IPS-18c (cell line): ENCODE measurements at regions not wholly inside any gene's neighbourhood (a gene's known extent, or its start where the extent isn't known, plus 50 kb on each side); places are given as distances from the start of the nearest gene placed in this dataset.
"Not testable (repeated sequence)": the region's sequence is repeated elsewhere in the genome, so short reads cannot be mapped to it uniquely, and the experiment has no call there.

ENCODE experiments used
- H3K4me3 ChIP-seq: 2 replicates; pipeline ENCODE4 v1.7.0; 2013; ENCODE audit warnings: low read depth, mild to moderate bottlenecking, low read length, moderate library complexity; ENCODE audit not compliant: insufficient read depth
- H3K9me3 ChIP-seq: one replicate; pipeline ENCODE4 v1.6.1; 2013; ENCODE audit warnings: mild to moderate bottlenecking, low read length, moderate library complexity; ENCODE audit not compliant: control insufficient read depth, insufficient read depth

DNA sequence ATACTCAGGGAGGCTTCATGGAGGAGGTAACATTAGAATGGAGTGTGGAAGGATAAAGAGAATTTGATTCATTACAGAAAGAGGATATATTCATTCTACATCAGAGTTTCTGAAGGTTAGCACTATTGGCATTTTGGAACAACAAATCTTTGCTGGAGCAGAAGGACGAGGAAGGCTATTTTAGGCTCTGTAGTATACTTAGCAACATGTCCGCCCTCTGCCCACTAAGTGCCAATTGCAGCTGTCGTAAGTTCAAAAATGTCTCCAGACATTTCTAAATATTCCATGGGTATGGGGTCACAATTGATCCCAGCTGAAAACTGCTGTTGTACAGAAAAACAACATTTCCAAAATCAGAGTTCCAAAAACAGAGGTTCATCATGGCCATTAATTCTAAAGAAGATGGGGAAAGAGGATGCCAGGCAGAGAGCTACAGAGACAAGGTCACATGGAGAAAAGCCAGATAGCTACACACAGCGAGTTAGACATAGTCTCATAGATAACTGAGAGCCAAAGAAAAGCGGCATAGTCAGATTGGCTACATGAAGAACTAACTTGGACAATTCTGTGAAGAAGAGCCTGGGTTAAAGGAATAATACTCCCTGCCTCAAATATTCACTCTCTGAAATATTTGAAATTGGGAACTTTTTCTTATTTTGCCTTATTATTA is 846.4 kb upstream of the CDH8 start:
- Histone ChIP-seq H3K4me3 (no peak overlapping the region), H3K9me3 (no peaks in the 10 kb centered on the region)

DNA sequence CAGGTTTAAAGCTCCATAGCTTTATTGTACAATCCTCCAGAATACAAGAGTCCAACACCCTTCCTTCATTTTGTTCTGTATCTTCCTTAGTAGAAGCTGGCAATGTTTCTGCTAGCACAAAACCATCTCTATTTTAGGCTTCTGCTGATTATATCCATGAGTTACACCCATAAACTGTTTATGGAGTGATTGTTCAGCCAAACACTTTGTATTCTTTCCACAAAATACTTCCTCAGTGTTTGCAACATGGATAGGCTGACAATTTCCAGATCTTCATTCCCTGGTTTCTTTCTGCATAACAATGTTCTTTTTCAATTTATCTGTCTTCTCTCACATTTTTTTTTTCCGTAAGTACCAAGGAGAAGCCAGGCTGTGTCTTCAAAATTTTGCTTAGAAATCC is 839.9 kb upstream of the CDH8 start:
- no peak overlapping the region for H3K4me3 ChIP-seq
- H3K9me3 ChIP-seq, result no peaks in the 10 kb centered on the region

DNA sequence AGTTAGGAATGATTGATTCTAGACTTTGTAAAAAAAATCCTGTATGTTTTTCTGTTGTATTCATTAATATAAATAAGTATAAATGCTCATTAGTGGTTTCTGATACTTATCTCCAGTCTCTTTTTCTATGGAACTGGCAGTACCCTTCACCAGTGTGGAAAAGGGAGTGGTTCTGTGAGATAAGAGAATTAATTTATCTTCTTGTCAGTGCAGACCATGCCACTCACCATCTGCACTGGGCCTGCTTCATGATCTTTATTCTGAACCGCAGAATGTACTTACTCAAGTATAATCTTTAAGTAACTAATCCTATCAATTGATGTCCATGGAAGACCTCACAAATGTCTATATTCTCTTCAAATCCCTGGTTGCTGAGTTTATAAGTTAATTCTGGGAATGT is 836.1 kb upstream of the CDH8 start:
- Histone ChIP-seq H3K4me3 (no peak overlapping the region), H3K9me3 (no peaks in the 10 kb centered on the region)

DNA sequence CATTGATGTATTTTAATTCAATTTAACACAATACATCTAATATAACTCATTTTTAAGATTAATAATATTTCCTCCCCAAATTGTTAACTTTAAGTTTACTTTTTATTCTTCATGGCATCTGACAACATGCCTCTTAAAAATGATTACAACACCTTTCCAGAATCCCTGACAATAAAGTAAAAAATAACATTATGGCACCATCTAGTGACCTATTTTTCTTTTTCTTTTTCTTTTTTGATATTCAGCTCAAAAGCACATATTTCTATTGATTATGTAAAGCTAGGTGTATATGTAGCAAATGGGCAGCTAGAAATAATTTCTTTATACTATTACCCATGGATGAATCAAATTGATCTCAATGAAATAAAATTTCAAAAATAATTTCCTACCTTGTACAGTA is 834.3 kb upstream of the CDH8 start:
- Histone ChIP-seq H3K9me3 (no peaks in the 10 kb centered on the region), H3K4me3 (no peak overlapping the region)

DNA sequence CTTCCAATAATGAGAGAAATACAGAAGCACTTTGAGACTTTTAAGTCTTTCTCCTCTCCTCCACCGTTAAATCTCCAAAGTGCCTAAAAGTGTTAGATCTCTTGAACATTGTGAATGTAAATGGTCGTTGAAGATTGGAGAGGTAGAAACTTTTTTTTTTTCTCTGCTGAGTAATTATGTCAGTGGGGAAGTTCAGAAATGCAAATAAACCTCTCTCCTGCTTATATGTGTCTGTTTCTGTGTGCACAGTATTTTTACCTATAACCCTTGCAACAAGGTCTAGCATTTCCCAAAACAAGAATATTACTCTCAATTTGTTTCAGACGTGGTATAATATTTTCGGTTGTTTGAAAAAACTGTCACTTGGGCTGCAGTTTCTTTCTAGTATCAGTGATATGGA is 833.6 kb upstream of the CDH8 start:
- no peaks in the 10 kb centered on the region for H3K9me3 ChIP-seq
- H3K4me3 ChIP-seq, result no peak overlapping the region

DNA sequence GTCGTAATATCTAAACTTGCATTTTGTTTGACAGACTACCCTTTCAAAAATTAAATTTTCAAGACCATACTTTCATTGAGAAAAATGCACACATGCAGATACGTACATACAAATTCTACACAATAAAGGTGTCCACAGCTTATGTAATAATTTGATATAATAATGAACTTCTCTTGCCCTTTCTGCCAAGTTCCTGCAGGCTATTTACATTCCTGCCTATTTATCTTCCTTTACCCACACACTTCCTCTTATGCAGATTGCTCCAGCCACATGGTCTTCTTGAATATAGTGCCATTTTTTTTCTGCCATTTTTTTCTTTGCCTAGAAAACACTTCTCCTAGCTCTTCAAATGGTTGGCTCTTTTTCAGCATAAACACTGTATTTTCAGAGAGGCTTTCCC is 826.9 kb upstream of the CDH8 start:
- Histone ChIP-seq H3K4me3 (no peak overlapping the region), H3K9me3 (no peaks in the 10 kb centered on the region)

DNA sequence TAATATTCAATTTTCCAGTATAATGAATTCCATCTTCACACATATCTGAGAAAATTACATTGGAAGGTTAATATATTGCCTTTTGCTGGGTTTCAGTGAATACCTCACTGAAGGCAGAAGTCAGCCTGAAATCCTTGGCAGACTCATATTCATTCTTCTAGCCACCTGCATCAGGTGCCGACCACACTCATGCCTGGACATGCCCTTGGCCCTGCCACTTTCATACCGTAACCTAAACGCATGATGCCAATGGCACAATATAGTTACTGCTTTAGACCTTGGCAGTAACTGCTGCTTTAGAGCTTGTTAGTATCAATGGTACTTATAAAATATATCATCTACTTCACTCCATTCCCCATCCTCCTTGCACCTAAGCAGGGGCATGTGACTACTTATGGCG is 817.6 kb upstream of the CDH8 start:
- no peaks in the 10 kb centered on the region for H3K9me3 ChIP-seq
- H3K4me3 ChIP-seq, result no peak overlapping the region

DNA sequence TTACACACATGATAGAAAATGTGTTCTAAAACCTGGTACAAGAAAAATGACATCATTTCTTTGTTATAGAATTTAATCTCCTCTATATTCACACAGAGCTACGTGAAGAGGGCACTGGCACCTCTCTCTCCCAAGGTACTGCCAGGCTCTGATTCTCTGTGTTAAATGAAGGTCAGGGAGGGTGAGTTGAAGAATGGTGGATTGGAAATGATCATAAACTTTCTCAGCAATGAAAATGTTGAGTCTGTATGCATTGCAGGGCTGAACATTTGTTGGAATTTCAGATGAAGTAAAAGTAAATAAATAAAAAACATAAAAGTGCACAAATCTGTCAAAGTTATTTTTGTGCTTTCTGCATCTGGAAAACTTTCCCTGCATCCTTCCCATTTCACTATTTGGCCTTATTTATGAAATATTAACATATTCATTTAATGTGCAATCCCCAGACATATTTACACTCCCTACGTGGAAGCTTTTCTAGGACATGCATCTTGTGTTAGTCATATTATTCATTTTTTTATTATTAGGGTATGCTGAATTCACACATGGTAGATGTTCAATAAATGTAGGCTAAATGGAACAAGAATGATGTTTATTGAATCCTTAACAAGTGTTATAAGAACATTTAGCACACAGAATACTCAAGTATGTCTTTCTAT is 810.3 kb upstream of the CDH8 start:
- Histone ChIP-seq H3K4me3 (no peak overlapping the region), H3K9me3 (no peaks in the 10 kb centered on the region)

DNA sequence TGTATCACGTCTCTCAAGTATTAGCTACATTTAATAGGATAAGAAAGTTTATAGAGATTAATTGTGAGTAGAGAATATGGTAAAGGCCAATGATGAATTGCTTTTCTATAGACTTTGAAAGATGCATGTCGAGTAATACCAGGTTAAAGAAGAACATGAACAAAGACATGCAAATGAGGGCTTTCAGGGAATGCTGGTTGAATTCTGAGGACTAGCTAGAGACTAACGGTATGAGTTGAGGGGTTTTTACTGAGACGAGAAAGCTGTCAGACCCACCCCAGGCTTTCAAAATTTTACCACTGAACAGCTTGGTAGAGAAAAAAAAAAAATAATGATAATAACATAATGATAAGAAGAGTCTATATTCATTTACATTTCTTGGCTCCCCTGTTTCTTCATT is 796.0 kb upstream of the CDH8 start:
- no peak overlapping the region for H3K4me3 ChIP-seq
- H3K9me3 ChIP-seq, result no peaks in the 10 kb centered on the region

DNA sequence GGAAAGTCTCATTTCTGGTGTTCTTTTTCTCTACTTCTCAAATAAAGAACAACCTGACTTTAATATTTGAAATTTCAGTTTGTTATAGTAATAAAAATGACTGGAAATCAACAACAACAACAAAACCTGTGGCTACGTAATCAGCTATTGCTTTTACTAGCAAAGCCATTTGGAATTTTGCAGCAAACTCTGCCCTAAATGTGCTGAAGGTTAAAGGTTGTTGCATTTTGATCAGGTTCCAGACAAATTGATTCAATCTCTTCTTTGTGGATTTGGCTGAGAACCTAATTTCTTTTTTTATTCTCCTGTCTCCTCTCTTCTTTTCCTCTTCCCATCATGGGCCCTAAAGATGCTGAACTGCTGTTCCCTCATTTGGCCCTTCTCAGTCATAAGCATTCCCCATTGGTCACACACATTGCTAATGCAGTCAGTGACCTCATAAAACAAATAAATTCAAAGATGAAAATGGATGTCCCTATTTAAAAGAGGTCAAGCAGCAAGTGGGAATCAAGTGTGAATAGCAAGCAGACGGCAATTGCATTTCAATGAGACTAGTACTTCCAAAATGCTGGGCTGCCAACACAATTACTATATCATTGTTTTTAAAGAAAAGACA is 795.1 kb upstream of the CDH8 start:
- Histone ChIP-seq H3K9me3 (no peaks in the 10 kb centered on the region), H3K4me3 (no peak overlapping the region)

DNA sequence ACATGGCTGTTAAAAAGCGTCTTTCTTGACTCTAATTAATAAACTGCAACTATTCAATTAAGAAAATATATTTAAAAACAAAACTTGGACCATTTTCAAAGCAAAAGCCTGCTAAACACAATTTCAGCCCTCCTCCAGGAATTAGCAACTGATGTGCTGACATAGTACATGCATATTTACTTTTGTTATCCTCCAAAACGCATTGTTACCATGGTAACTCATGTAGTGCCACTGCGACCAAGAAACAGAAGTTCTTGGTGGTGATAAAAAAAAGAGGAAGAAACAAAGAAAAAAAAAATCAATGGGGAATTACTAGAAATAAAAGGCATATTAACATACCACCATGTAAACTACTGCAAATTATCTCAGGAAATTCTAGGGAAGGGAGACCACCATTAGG is 793.4 kb upstream of the CDH8 start:
- H3K9me3 ChIP-seq, result no peaks in the 10 kb centered on the region
- H3K4me3 ChIP-seq, result no peak overlapping the region

DNA sequence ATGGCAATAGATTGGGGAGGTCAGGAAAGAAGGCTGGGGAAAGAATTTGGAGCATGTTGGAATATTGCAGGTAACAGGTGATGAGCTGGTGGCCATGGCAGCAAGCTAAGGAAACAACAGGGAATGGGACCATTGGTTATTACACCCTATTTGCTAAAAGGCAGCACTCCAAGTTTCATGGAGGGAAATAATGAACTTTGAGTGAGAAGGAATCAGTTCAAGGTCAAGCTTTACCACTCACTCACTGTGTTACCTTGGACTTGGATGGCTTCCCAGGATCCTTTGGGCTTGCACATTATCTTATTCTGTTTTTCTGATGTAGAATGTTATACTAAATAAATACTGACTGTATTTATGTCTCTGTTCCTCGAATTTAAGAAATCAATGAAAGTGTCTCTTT is 792.8 kb upstream of the CDH8 start:
- Histone ChIP-seq H3K4me3 (no peak overlapping the region), H3K9me3 (no peaks in the 10 kb centered on the region)

DNA sequence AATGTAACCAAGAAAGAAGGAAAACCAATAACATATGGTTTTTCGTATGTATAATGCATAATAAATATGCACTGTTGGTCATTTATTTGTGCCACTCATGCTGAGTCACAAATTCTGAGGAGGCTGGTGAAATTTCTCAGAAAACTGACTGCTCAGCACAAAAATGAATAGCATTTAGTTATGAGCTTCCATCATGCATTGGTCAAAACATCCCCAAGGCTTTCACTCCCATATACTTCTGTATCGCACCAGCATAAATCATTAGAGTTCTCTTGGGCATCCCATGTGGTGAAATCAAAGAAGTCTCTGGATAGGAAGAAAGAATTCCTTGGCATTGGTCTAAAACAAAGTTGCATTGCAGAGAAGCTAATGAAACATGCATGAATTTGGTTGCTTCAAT is 785.6 kb upstream of the CDH8 start:
- no peaks in the 10 kb centered on the region for H3K9me3 ChIP-seq
- H3K4me3 ChIP-seq, result no peak overlapping the region

DNA sequence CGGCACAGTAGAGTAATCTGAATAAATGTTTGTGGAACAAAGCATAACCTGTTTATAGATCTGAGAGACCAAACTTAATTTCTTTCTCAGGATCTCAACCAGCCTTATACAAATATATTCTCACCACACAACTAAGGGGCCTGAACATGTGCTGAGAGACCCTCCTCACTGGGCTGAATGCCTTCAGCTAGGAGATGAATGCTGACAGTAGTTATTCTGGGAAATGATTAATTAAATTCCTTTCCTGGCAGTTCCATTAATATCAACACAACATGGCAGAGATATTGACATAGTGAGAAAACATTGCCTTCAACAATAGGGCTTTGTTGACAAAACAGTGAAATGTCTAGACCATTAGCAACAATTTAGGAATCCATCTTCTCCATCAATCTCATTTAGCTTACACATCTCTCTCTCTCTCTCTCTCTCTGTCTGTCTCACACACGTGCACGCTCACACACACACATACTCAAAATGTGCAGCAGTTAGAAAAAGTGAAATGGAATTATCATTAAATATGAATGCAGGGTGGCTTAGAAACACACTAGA is 780.8 kb upstream of the CDH8 start:
- no peaks in the 10 kb centered on the region for H3K9me3 ChIP-seq

DNA sequence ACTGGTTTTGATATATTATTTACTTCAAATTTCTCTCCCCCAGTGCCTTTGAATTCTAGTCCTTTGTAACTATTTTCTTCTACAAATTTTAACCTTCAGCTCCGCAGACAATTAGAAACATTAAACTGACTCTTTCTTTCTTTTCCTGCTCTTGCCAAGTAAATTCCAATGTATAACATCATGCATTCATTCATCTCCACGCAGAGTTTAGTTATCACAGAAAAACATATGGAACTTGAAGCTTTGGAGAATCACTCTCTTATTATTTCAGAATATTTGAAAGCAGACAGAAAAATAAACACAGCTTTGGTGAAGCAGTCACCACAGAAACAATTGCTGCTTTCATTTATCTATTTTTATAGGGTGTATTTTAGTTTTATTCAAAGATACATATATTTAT is 778.7 kb upstream of the CDH8 start:
- Histone ChIP-seq H3K9me3 (no peaks in the 10 kb centered on the region), H3K4me3 (no peak overlapping the region)

More for the DNA sequence above, 780.8 kb upstream of the CDH8 start:
- no peak overlapping the region for H3K4me3 ChIP-seq

DNA sequence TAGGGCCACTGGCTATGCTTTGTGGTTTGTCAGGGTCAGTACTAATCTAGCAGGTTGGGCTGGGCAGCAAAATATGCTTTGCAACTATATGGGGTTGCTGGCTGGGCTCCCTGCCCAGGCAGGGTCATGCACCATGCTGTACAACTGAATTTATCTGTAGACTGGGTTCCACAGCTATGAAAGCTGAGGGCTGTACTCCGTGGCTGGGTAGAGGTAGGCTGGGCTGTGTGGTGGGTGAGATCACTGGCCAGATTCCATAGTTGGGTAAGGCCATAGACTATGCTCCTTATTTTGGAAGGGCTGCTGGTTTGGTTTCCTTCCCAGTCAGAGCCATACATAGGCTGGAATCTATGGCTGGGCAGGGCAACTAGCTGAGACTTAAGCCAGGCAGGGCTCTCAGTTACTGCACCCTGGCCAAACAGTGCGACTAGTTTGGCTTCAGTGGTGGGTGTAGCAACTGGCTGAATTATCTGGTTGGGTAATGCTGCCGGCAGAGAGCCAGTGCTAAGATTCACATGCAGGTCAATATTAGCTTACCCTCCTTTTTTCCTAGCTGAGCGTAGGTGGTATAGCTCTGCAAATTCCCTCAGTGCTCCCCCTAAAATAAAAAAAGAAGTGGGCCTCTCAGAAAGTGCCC is 769.1 kb upstream of the CDH8 start:
- Histone ChIP-seq H3K4me3 (no peak overlapping the region), H3K9me3 (no peaks in the 10 kb centered on the region)

DNA sequence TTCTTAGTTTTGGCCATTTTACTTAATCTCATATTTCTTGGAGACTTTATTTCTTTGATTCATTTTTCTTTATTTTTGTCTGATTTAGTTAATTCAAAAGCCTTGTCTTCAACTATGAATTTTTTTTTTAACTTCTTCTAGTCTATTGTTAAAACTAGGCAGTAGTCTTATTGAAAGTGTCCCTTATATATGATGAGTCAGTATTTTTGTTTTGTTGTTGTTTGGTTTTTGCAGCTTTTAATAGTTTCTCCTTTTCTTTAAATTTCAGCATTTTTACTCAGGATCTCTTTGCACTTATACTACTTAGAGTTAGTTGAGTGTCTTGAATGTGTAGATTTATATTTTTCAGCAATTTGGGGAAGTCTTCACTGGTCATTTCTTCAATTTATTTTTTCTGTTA is 758.5 kb upstream of the CDH8 start:
- H3K9me3 ChIP-seq, result no peaks in the 10 kb centered on the region
- H3K4me3 ChIP-seq, result no peak overlapping the region

DNA sequence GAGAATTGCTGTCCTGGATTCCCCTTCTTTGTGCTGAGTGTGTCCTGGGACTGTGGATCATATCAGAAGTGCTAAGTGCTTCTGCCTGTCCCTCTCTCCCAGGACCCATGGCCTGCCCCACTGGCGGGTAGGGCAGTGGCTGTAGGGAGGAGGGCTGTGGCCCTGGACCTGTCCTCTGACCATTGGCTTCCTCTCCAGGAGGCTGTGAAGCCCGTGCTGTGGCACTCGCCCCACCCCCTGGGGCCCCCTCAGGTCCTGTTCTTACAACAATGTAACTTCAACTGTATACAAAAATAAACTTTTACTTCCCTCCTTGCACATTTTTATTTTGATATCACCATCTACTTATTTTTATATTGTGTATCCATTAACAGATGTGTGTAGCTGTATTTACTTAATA is 743.8 kb upstream of the CDH8 start:
- not testable (repeated sequence) for H3K9me3 ChIP-seq, H3K4me3 ChIP-seq
